ENCODE measurements at regions not wholly inside any gene's neighbourhood (a gene's known extent, or its start where the extent isn't known, plus 50 kb on each side); places are given as distances from the start of the nearest gene placed in this dataset.

GRCh38 chr1:36540056-36540455 lies 57.3 kb upstream of the CSF3R start:
- TF ChIP-seq CTCF (conservative IDR thresholded peaks at IDR 0.05) (no peak), ZFX (IDR thresholded peaks at IDR 0.05) (no peak)

Data from C4-2B (cell line).